Karpas-422 (cell line): ENCODE measurements at regions not wholly inside any gene's neighbourhood (a gene's known extent, or its start where the extent isn't known, plus 50 kb on each side); places are given as distances from the start of the nearest gene placed in this dataset.
"Not testable (repeated sequence)": the region's sequence is repeated elsewhere in the genome, so short reads cannot be mapped to it uniquely, and the experiment has no call there.

Experiments
- DNase-seq: peaks from one replicate; pipeline ENCODE4 v3.0.0-alpha.2; 2015
- H2AFZ ChIP-seq: fragments of 200-600 bp; sonication (generic); 2 replicates; pipeline ENCODE4 v1.6.1; 2014; ENCODE audit warnings: antibody characterized with exemption, low read length, mixed read lengths
- H3K27ac ChIP-seq: fragments of 200-600 bp; sonication (generic); 2 replicates; pipeline ENCODE4 v1.5.1; 2014; ENCODE audit warnings: mild to moderate bottlenecking, low read length, moderate library complexity
- H3K27me3 ChIP-seq: fragments of 200-600 bp; sonication (generic); 2 replicates; pipeline ENCODE4 v1.6.1; 2014; ENCODE audit warnings: low read length, mixed read lengths
- H3K36me3 ChIP-seq: fragments of 200-600 bp; sonication (generic); 2 replicates; pipeline ENCODE4 v1.6.1; 2014; ENCODE audit warnings: low read length, mixed read lengths; ENCODE audit not compliant: insufficient read depth
- H3K4me1 ChIP-seq: fragments of 200-600 bp; sonication (generic); 2 replicates; pipeline ENCODE4 v1.6.1; 2014; ENCODE audit warnings: mild to moderate bottlenecking, low read length, mixed read lengths
- H3K4me2 ChIP-seq: fragments of 200-600 bp; sonication (generic); 2 replicates; pipeline ENCODE4 v1.6.1; 2014; ENCODE audit warnings: low read length, low read depth, mild to moderate bottlenecking; ENCODE audit not compliant: poor library complexity, severe bottlenecking
- H3K4me3 ChIP-seq: fragments of 200-600 bp; sonication (generic); 2 replicates; pipeline ENCODE4 v1.5.1; 2014; ENCODE audit warnings: mild to moderate bottlenecking, antibody characterized with exemption, low read length, mixed read lengths
- H3K79me2 ChIP-seq: fragments of 200-600 bp; sonication (generic); 2 replicates; pipeline ENCODE4 v1.6.1; 2014; ENCODE audit warnings: mild to moderate bottlenecking, low read length, mixed read lengths
- H3K9ac ChIP-seq: fragments of 200-600 bp; sonication (generic); 2 replicates; pipeline ENCODE4 v1.6.0; 2014; ENCODE audit warnings: low read length
- H3K9me2 ChIP-seq: fragments of 200-600 bp; sonication (generic), shearing (Covaris generic); replicated peaks from 2 replicates; pipeline ENCODE4 v1.6.0; 2014; ENCODE audit warnings: mild to moderate bottlenecking, low read length, moderate library complexity; ENCODE audit not compliant: insufficient read depth
- H3K9me3 ChIP-seq: fragments of 300-700, 200-600 bp; sonication (generic); 2 replicates; pipeline ENCODE4 v1.6.1; 2014; ENCODE audit warnings: low read length, mixed read lengths
- H4K20me1 ChIP-seq: fragments of 200-600 bp; sonication (generic); 2 replicates; pipeline ENCODE4 v1.6.1; 2014; ENCODE audit warnings: mild to moderate bottlenecking, antibody characterized with exemption, low read length, low read depth; ENCODE audit not compliant: insufficient read depth

GRCh38 chrX:138856881-138857604, 145.5 kb upstream of the FGF13 start:
- H3K27ac ChIP-seq = no peak overlapping the region
- no peak overlapping the region for H3K4me2 ChIP-seq
- DNase-seq = no peak
- H3K4me3 ChIP-seq = no peak overlapping the region
- no peaks in the 10 kb centered on the region for H3K9me2 ChIP-seq
- no peaks in the 10 kb centered on the region for H3K4me1 ChIP-seq
- H3K27me3 ChIP-seq = no peaks in the 10 kb centered on the region
- no peak overlapping the region for H2AFZ ChIP-seq
- H3K9ac ChIP-seq = no peak overlapping the region
- no peaks in the 10 kb centered on the region for H3K36me3 ChIP-seq
- no peaks in the 10 kb centered on the region for H4K20me1 ChIP-seq
- no peaks in the 10 kb centered on the region for H3K79me2 ChIP-seq
- H3K9me3 ChIP-seq = no peaks in the 10 kb centered on the region

DNA sequence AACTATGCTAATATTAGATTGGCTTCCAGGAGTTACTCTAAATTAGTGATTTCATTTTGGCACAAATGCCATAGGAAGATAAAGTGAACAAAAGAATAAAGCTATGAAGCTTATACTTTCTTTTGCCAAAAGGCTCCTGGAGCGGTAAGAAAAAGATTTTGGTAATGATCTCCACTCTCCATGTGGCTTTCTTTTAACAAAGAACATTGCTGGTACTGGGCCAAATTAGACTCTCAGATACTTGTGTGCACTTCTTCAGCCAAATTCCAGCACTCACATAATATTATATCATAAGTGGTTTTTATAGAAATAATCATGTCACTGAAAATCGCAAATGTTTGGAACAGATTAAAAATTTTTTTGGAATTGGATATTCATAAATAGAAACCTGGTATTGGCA, 142.4 kb upstream of the FGF13 start:
- Histone ChIP-seq H3K27ac (no peak overlapping the region), H3K9ac (no peak overlapping the region), H2AFZ (no peak overlapping the region), H3K79me2 (no peaks in the 10 kb centered on the region), H3K9me2 (no peaks in the 10 kb centered on the region), H3K9me3 (no peaks in the 10 kb centered on the region), H3K27me3 (no peaks in the 10 kb centered on the region), H3K4me2 (no peak overlapping the region), H3K4me3 (no peak overlapping the region), H3K36me3 (no peaks in the 10 kb centered on the region), H4K20me1 (no peaks in the 10 kb centered on the region), H3K4me1 (no peaks in the 10 kb centered on the region)
- DNase-seq = no peak

- H4K20me1 ChIP-seq = no peaks in the 10 kb centered on the region
- H3K9me2 ChIP-seq = no peaks in the 10 kb centered on the region
- no peak for DNase-seq
- no peak overlapping the region for H2AFZ ChIP-seq
- H3K27me3 ChIP-seq = no peaks in the 10 kb centered on the region
- H3K79me2 ChIP-seq = no peaks in the 10 kb centered on the region
- no peak overlapping the region for H3K4me2 ChIP-seq
- H3K36me3 ChIP-seq = no peaks in the 10 kb centered on the region
- H3K4me1 ChIP-seq = no peaks in the 10 kb centered on the region
- H3K9ac ChIP-seq = no peak overlapping the region
- no peaks in the 10 kb centered on the region for H3K9me3 ChIP-seq
- H3K4me3 ChIP-seq = no peak overlapping the region
- no peak overlapping the region for H3K27ac ChIP-seq
These were observed 138.0 kb upstream of the FGF13 start for GRCh38 chrX:138849521-138849920.

GRCh38 chrX:138847930-138848329, 136.4 kb upstream of the FGF13 start:
- no peaks in the 10 kb centered on the region for H3K9me3 ChIP-seq
- no peak overlapping the region for H3K4me2 ChIP-seq
- H3K27me3 ChIP-seq = no peaks in the 10 kb centered on the region
- DNase-seq = no peak
- no peak overlapping the region for H3K9ac ChIP-seq
- H3K79me2 ChIP-seq = no peaks in the 10 kb centered on the region
- no peak overlapping the region for H3K4me3 ChIP-seq
- H3K9me2 ChIP-seq = no peaks in the 10 kb centered on the region
- H3K27ac ChIP-seq = no peak overlapping the region
- no peaks in the 10 kb centered on the region for H3K4me1 ChIP-seq
- H2AFZ ChIP-seq = no peak overlapping the region
- H3K36me3 ChIP-seq = no peaks in the 10 kb centered on the region
- H4K20me1 ChIP-seq = no peaks in the 10 kb centered on the region

GRCh38 chrX:138845786-138846185, 134.3 kb upstream of the FGF13 start:
- no peak overlapping the region for H3K4me3 ChIP-seq
- H3K4me2 ChIP-seq = no peak overlapping the region
- H3K27ac ChIP-seq = no peak overlapping the region
- H3K27me3 ChIP-seq = no peaks in the 10 kb centered on the region
- H3K79me2 ChIP-seq = no peaks in the 10 kb centered on the region
- no peaks in the 10 kb centered on the region for H3K9me2 ChIP-seq
- H3K9ac ChIP-seq = no peak overlapping the region
- no peaks in the 10 kb centered on the region for H4K20me1 ChIP-seq
- H3K36me3 ChIP-seq = no peaks in the 10 kb centered on the region
- H3K4me1 ChIP-seq = no peaks in the 10 kb centered on the region
- no peak for DNase-seq
- H2AFZ ChIP-seq = no peak overlapping the region
- no peaks in the 10 kb centered on the region for H3K9me3 ChIP-seq

DNA sequence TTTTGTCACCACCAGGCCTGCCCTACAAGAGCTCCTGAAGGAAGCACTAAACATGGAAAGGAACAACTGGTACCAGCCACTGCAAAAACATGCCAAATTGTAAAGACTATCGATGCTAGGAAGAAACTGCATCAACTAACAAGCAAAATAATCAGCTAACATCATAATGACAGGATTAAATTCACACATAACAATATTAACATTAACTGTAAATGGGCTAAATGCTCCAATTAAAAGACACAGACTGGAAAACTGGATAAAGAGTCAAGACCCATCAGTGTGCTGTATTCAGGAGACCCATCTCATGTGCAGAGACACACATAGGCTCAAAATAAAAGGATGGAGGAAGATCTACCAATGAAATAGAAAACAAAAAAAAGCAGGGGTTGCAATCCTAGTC, 95.9 kb upstream of the FGF13 start:
- H3K27me3 ChIP-seq, H3K9ac ChIP-seq, H4K20me1 ChIP-seq, H3K4me2 ChIP-seq, H3K79me2 ChIP-seq, H2AFZ ChIP-seq, DNase-seq, H3K9me2 ChIP-seq, H3K4me1 ChIP-seq, H3K36me3 ChIP-seq, H3K27ac ChIP-seq, H3K4me3 ChIP-seq, H3K9me3 ChIP-seq: not testable (repeated sequence)

GRCh38 chrX:138794246-138794645, 82.7 kb upstream of the FGF13 start:
- Histone ChIP-seq H2AFZ (no peak overlapping the region), H3K4me3 (no peak overlapping the region), H4K20me1 (no peaks in the 10 kb centered on the region), H3K79me2 (no peaks in the 10 kb centered on the region), H3K9ac (no peak overlapping the region), H3K27me3 (no peaks in the 10 kb centered on the region), H3K36me3 (no peaks in the 10 kb centered on the region), H3K4me2 (no peak overlapping the region), H3K27ac (no peak overlapping the region), H3K9me3 (0 out of 2 replicates have a peak, but pooled peaks cover 2% of the 10 kb centered on the region), H3K4me1 (no peaks in the 10 kb centered on the region), H3K9me2 (0 out of 2 replicates have a peak, but pooled peaks cover 2% of the 10 kb centered on the region)
- DNase-seq = no peak

- Histone ChIP-seq H3K9me3 (peaks cover 2% of the 10 kb centered on the region; the same call in 1 of the 2 replicates), H3K4me2 (no peak overlapping the region), H3K4me3 (no peak overlapping the region), H4K20me1 (no peaks in the 10 kb centered on the region), H3K79me2 (no peaks in the 10 kb centered on the region), H3K36me3 (no peaks in the 10 kb centered on the region), H3K27ac (no peak overlapping the region), H3K9ac (no peak overlapping the region), H3K4me1 (no peaks in the 10 kb centered on the region), H3K9me2 (no peaks in the 10 kb centered on the region), H3K27me3 (no peaks in the 10 kb centered on the region), H2AFZ (no peak overlapping the region)
- no peak for DNase-seq
These were observed 80.0 kb upstream of the FGF13 start for GRCh38 chrX:138791551-138791950.
